NB4 (cell line): ENCODE measurements at regions not wholly inside any gene's neighbourhood (a gene's known extent, or its start where the extent isn't known, plus 50 kb on each side); places are given as distances from the start of the nearest gene placed in this dataset.

ENCODE experiments used
- DNase-seq: peaks from one replicate; pipeline ENCODE4 v3.0.0; 2010; ENCODE audit warnings: low read depth
- H3K4me3 ChIP-seq: one replicate; pipeline ENCODE4 v1.5.1; 2011; ENCODE audit warnings: mild to moderate bottlenecking, low read depth, low read length, moderate library complexity
- CTCF ChIP-seq: IDR thresholded peaks from one replicate; pipeline ENCODE4 v1.5.1; 2012; ENCODE audit warnings: low read depth, low read length
- MAX ChIP-seq: IDR thresholded peaks from 2 replicates; pipeline ENCODE4 v1.6.1; 2011; ENCODE audit warnings: low read depth, low read length
- MYC ChIP-seq: IDR thresholded peaks from 2 replicates; pipeline ENCODE4 v1.6.1; 2011; ENCODE audit warnings: low read depth, low read length
- POLR2A ChIP-seq: IDR thresholded peaks from 2 replicates; pipeline ENCODE4 v1.6.1; 2011; ENCODE audit warnings: mild to moderate bottlenecking; ENCODE audit not compliant: insufficient read length; ENCODE audit errors: extremely low read depth

- TF ChIP-seq MAX, result no peak
- no peak for TF ChIP-seq POLR2A
- no peak for TF ChIP-seq CTCF
- TF ChIP-seq MYC, result no peak
- DNase-seq, result no peak
- H3K4me3 ChIP-seq, result no peak overlapping the region
Observed at GRCh38 chr2:67018301-67018700, 378.8 kb upstream of the ETAA1 start.

DNA sequence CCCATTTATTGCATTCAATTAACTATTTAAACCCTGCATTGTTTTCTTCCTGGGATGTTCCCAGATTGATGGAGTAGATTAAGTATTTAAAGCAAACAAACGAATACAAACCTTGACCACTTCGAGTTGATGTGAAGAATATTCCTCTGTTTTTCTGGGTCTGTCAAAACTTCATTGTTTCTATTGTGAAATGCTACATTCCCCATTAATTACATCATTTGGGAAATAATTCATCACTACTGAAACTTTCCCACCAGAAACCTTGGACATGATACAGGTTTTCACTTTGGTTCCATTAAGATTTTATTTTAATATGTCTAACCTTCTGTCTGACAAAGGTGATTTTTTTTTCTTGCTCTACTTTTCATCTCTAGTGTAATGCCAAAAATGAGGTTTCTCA is 365.1 kb upstream of the ETAA1 start:
- no peak overlapping the region for H3K4me3 ChIP-seq
- no peak for DNase-seq
- TF ChIP-seq MYC, result no peak
- TF ChIP-seq MAX, result no peak
- no peak for TF ChIP-seq POLR2A
- no peak for TF ChIP-seq CTCF

GRCh38 chr2:67036444-67036843 is 360.7 kb upstream of the ETAA1 start:
- TF ChIP-seq MYC, result no peak
- TF ChIP-seq MAX, result no peak
- no peak for TF ChIP-seq CTCF
- TF ChIP-seq POLR2A, result no peak
- no peak for DNase-seq
- no peak overlapping the region for H3K4me3 ChIP-seq

DNA sequence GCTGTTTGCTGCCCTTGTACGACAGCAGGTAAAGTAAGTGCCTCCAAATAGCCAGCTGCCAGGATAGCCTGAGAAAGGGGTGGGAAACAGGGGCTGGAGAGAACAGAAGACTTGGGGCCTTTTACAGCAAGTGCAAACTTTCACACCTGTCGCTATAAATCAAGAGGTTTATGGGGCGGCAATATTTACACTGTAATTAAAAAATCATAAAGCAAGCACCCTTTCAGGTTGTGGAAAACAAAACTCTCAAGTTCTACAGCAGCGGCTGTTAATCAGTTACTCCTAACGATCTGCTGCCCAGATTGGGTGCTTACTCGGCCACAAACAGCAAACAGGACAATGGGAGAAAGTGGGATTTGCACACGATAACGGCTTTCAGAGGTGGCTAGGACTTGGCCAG is 359.5 kb upstream of the ETAA1 start:
- no peak for TF ChIP-seq CTCF
- TF ChIP-seq MYC, result no peak
- no peak for TF ChIP-seq MAX
- no peak for TF ChIP-seq POLR2A
- no peak overlapping the region for H3K4me3 ChIP-seq
- no peak for DNase-seq

GRCh38 chr2:67038195-67038594 is 358.9 kb upstream of the ETAA1 start:
- DNase-seq, result no peak
- no peak overlapping the region for H3K4me3 ChIP-seq
- TF ChIP-seq CTCF (no peak), MYC (no peak), POLR2A (no peak), MAX (no peak)

DNA sequence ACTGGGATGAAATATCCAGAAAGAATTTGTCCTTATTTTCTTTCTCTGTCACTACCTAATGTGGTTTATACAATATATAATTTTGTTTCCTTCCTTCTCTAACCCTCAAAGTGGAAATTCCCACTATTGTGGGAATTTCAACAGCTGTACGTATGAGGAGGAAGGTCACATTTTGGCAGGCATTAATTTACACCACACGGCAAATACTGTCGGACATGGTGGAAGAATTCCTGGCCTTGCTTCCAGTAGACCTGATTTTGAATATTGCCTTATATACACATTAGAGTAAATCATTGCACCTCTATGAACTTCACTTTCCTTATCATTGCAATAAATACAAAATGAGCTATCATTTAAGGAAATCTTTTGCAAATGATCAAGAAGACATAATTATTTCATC is 358.1 kb upstream of the ETAA1 start:
- TF ChIP-seq MYC, result no peak
- no peak for TF ChIP-seq MAX
- no peak for TF ChIP-seq CTCF
- no peak for TF ChIP-seq POLR2A
- H3K4me3 ChIP-seq, result no peak overlapping the region
- DNase-seq, result no peak
